ENCODE measurements at regions not wholly inside any gene's neighbourhood (a gene's known extent, or its start where the extent isn't known, plus 50 kb on each side); places are given as distances from the start of the nearest gene placed in this dataset.

- Histone ChIP-seq H3K4me1 (no peaks in the 10 kb centered on the region), H3K9me3 (no peaks in the 10 kb centered on the region), H3K36me3 (ENCODE audit: low read depth, missing control alignments) (no peaks in the 10 kb centered on the region), H3K4me3 (no peak overlapping the region), H3K27ac (no peak overlapping the region), H3K27me3 (no peaks in the 10 kb centered on the region)
- WGBS, 2 donors: 43 to 48% methylated on average over 1 of the region's 1 CpG
- DNase-seq: no peak
- TF ChIP-seq CTCF (IDR thresholded peaks at IDR 0.05) (no peak), POLR2A (IDR thresholded peaks at IDR 0.05) (no peak)
- intact Hi-C loops (cut with DNase I; ENCODE audit: low total_unique reads): no loop called here
Measured at GRCh38 chr11:28545536-28545935, 437.3 kb downstream of the METTL15 start.

- intact Hi-C loops (cut with DNase I; ENCODE audit: low total_unique reads): no loop called here
- Histone ChIP-seq H3K27me3 (no peaks in the 10 kb centered on the region), H3K4me3 (no peak overlapping the region), H3K27ac (no peak overlapping the region), H3K36me3 (ENCODE audit: low read depth, missing control alignments) (no peaks in the 10 kb centered on the region), H3K9me3 (no peaks in the 10 kb centered on the region), H3K4me1 (no peaks in the 10 kb centered on the region)
- TF ChIP-seq CTCF (IDR thresholded peaks at IDR 0.05) (no peak), POLR2A (IDR thresholded peaks at IDR 0.05) (no peak)
- 87 to 90% methylated on average over 1 of the region's 1 CpG for WGBS, 2 donors
- DNase-seq: no peak
Measured at GRCh38 chr11:28542561-28542960, 434.4 kb downstream of the METTL15 start.

DNA sequence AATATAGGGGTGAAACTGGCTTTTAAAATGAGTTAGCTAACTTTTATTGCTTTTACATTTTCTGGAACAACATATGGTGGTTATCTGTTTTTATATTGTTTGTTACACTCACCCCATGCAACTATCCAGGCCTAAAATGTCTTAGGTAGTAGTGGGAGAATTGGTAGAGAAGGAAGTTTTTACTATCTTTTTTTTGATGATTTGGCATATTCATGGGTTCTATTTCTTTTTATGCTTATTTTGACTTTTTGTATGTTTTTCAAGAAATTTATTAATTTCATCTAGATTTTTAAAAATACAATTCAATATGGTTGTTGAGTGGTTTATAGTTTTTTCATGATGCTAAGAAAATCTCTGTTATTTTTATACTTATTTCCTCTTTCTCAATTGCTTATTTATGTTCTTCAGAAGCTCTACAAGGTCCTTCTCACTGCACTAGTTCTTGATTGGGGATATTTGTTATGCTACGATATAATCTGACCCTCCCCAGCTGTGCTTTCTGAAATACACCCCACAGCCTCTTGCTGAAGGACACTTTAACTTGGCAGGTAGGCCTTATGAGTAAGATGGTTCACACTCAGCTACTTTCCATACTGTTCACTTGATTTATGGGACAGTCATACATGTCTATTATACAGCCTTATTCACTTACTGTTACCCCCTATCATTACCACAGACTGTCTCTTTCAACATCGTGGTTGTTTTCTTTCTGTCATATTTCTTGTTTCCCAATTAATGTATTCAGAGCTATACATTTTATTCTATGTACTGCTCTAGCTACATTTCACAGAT is 431.2 kb downstream of the METTL15 start:
- H3K4me3 ChIP-seq: no peak overlapping the region
- intact Hi-C loops (cut with DNase I; ENCODE audit: low total_unique reads): no loop called here
- no peaks in the 10 kb centered on the region for H3K36me3 ChIP-seq (ENCODE audit: low read depth, missing control alignments)
- TF ChIP-seq CTCF (IDR thresholded peaks at IDR 0.05): no peak
- no peak for TF ChIP-seq POLR2A (IDR thresholded peaks at IDR 0.05)
- H3K4me1 ChIP-seq: no peaks in the 10 kb centered on the region
- no peak for DNase-seq
- no peak overlapping the region for H3K27ac ChIP-seq
- 55 to 77% methylated on average over 2 of the region's 2 CpGs for WGBS, 2 donors
- H3K27me3 ChIP-seq: no peaks in the 10 kb centered on the region
- no peaks in the 10 kb centered on the region for H3K9me3 ChIP-seq

- H3K4me1 ChIP-seq: no peaks in the 10 kb centered on the region
- DNase-seq: no peak
- no peak overlapping the region for H3K4me3 ChIP-seq
- intact Hi-C loops (cut with DNase I; ENCODE audit: low total_unique reads): no loop called here
- H3K9me3 ChIP-seq: no peaks in the 10 kb centered on the region
- H3K27me3 ChIP-seq: no peaks in the 10 kb centered on the region
- no peak overlapping the region for H3K27ac ChIP-seq
- no peak for TF ChIP-seq POLR2A (IDR thresholded peaks at IDR 0.05)
- TF ChIP-seq CTCF (IDR thresholded peaks at IDR 0.05): no peak
- H3K36me3 ChIP-seq (ENCODE audit: low read depth, missing control alignments): no peaks in the 10 kb centered on the region
Measured at GRCh38 chr11:28537822-28538221, 429.6 kb downstream of the METTL15 start.
